ENCODE measurements at regions not wholly inside any gene's neighbourhood (a gene's known extent, or its start where the extent isn't known, plus 50 kb on each side); places are given as distances from the start of the nearest gene placed in this dataset.

- no peak overlapping the region for H2AFZ ChIP-seq (ENCODE audit: low read depth)
- no peaks in the 10 kb centered on the region for H3K36me3 ChIP-seq (ENCODE audit: insufficient read depth)
- no peak overlapping the region for H3K4me3 ChIP-seq (IDR thresholded peaks at IDR 0.05; ENCODE audit: insufficient read depth, low read depth, low read length)
- H3K27ac ChIP-seq: no peak overlapping the region
- H3K4me1 ChIP-seq (ENCODE audit: low read depth, poor library complexity, severe bottlenecking): no peaks in the 10 kb centered on the region
- H3K79me2 ChIP-seq (ENCODE audit: insufficient read depth, low read depth): no peaks in the 10 kb centered on the region
- no peaks in the 10 kb centered on the region for H4K20me1 ChIP-seq (ENCODE audit: insufficient read depth)
- H3K27me3 ChIP-seq (ENCODE audit: insufficient read depth, low read depth): peaks cover 5% of the 10 kb centered on the region; the same call in 1 of the 2 replicates
- H3K4me2 ChIP-seq: no peak overlapping the region
- no peak for TF ChIP-seq CTCF (conservative IDR thresholded peaks at IDR 0.05; ENCODE audit: low read depth, low read length)
- no peak overlapping the region for H3K9ac ChIP-seq
These were observed 107.7 kb downstream of the PTPRS start for GRCh38 chr19:5232798-5233505.

- H3K27ac ChIP-seq: no peak overlapping the region
- no peaks in the 10 kb centered on the region for H3K36me3 ChIP-seq (ENCODE audit: insufficient read depth)
- no peak overlapping the region for H2AFZ ChIP-seq (ENCODE audit: low read depth)
- no peak overlapping the region for H3K4me2 ChIP-seq
- no peak for TF ChIP-seq CTCF (conservative IDR thresholded peaks at IDR 0.05; ENCODE audit: low read depth, low read length)
- no peaks in the 10 kb centered on the region for H4K20me1 ChIP-seq (ENCODE audit: insufficient read depth)
- peaks cover 5% of the 10 kb centered on the region; the same call in 1 of the 2 replicates for H3K27me3 ChIP-seq (ENCODE audit: insufficient read depth, low read depth)
- no peaks in the 10 kb centered on the region for H3K79me2 ChIP-seq (ENCODE audit: insufficient read depth, low read depth)
- H3K4me1 ChIP-seq (ENCODE audit: low read depth, poor library complexity, severe bottlenecking): no peaks in the 10 kb centered on the region
- no peak overlapping the region for H3K4me3 ChIP-seq (IDR thresholded peaks at IDR 0.05; ENCODE audit: insufficient read depth, low read depth, low read length)
- H3K9ac ChIP-seq: no peak overlapping the region
These were observed 108.5 kb downstream of the PTPRS start for GRCh38 chr19:5231857-5232678.

DNA sequence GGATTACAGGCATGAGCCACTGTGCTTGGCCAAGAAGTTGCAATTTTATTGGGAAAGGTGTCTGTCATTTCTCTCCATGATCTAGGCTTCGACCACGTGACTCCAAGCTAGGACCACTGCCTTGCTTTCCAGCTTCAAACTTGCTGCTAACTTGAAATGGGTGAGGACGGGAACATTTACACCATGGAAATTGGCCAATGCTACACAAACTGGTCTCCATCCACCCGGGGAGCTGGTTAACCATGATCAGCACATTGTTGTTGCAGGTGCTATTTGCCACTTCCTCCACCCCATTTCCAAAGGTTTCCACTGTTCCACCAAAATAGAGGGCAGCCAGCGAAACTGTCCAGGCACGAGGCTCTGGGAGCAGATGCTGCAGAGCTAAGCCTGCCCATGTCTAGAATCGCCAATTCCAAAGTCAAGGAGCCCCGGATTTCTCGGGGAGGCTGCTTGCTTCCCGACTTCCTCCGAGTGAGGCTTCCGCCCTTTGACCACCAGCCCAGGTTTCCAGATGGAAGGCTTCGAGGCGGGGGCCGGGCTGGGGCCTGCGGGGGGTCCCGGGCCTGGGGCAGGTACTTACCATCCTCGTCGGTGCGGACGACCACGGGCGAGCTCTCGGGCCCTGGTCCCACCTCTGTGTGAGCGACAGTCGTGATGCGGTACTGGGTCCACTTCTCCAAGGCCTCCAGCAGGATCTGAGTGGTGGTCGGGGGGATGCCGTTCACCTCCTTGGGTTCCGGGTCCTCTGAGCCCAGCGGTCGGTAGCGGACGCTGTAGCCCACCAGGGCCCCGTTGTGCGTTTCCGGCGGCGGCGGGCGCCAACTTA is 109.7 kb downstream of the PTPRS start:
- Histone ChIP-seq H2AFZ (ENCODE audit: low read depth) (no peak overlapping the region), H3K79me2 (ENCODE audit: insufficient read depth, low read depth) (no peaks in the 10 kb centered on the region), H3K36me3 (ENCODE audit: insufficient read depth) (no peaks in the 10 kb centered on the region), H3K4me1 (ENCODE audit: low read depth, poor library complexity, severe bottlenecking) (no peaks in the 10 kb centered on the region), H4K20me1 (ENCODE audit: insufficient read depth) (no peaks in the 10 kb centered on the region), H3K9ac (no peak overlapping the region), H3K4me2 (no peak overlapping the region), H3K27ac (no peak overlapping the region), H3K27me3 (ENCODE audit: insufficient read depth, low read depth) (no peaks in the 10 kb centered on the region), H3K4me3 (IDR thresholded peaks at IDR 0.05; ENCODE audit: insufficient read depth, low read depth, low read length) (no peak overlapping the region)
- TF ChIP-seq CTCF (conservative IDR thresholded peaks at IDR 0.05; ENCODE audit: low read depth, low read length): no peak

GRCh38 chr19:5229778-5230335 is 110.8 kb downstream of the PTPRS start:
- Histone ChIP-seq H3K36me3 (ENCODE audit: insufficient read depth) (no peaks in the 10 kb centered on the region), H3K4me1 (ENCODE audit: low read depth, poor library complexity, severe bottlenecking) (no peaks in the 10 kb centered on the region), H3K79me2 (ENCODE audit: insufficient read depth, low read depth) (no peaks in the 10 kb centered on the region), H3K4me2 (no peak overlapping the region), H3K27me3 (ENCODE audit: insufficient read depth, low read depth) (no peaks in the 10 kb centered on the region), H3K9ac (no peak overlapping the region), H4K20me1 (ENCODE audit: insufficient read depth) (no peaks in the 10 kb centered on the region), H3K4me3 (IDR thresholded peaks at IDR 0.05; ENCODE audit: insufficient read depth, low read depth, low read length) (no peak overlapping the region), H3K27ac (no peak overlapping the region), H2AFZ (ENCODE audit: low read depth) (no peak overlapping the region)
- TF ChIP-seq CTCF (conservative IDR thresholded peaks at IDR 0.05; ENCODE audit: low read depth, low read length): no peak

Data from KMS-11 (cell line).